ENCODE measurements at regions not wholly inside any gene's neighbourhood (a gene's known extent, or its start where the extent isn't known, plus 50 kb on each side); places are given as distances from the start of the nearest gene placed in this dataset.
"Not testable (repeated sequence)": the region's sequence is repeated elsewhere in the genome, so short reads cannot be mapped to it uniquely, and the experiment has no call there.

- TF ChIP-seq MAX (IDR thresholded peaks at IDR 0.05) (no peak), ATF3 (IDR thresholded peaks at IDR 0.05) (no peak), JUND (IDR thresholded peaks at IDR 0.05) (no peak), FOXA1 (IDR thresholded peaks at IDR 0.05) (no peak), HNF4A (conservative IDR thresholded peaks at IDR 0.05) (peak; percentile 63 to 79), RAD21 (IDR thresholded peaks at IDR 0.05) (no peak)
- Histone ChIP-seq H3K9me3 (ENCODE audit: control insufficient read depth in 4 of 4, low read length in 3 of 4) (no peaks in the 10 kb centered on the region), H3K27ac (ENCODE audit: low read depth in 1 of 2, low read length in 2 of 2) (no peak overlapping the region), H3K4me1 (ENCODE audit: control insufficient read depth in 4 of 4, insufficient read depth in 4 of 4, low read length in 3 of 4) (peaks cover 0 to 21% (median 5%) of the 10 kb centered on the region in 4 donors), H3K27me3 (ENCODE audit: control insufficient read depth in 4 of 4, insufficient read depth in 4 of 4, low read length in 3 of 4) (no peaks in the 10 kb centered on the region), H3K36me3 (ENCODE audit: control insufficient read depth in 4 of 4, insufficient read depth in 3 of 4, low read depth in 1 of 4, low read length in 3 of 4) (no peaks in the 10 kb centered on the region), H3K4me3 (ENCODE audit: low read depth in 1 of 3, low read length in 3 of 3) (no peak overlapping the region), H3K9ac (ENCODE audit: low read depth in 1 of 2, low read length in 2 of 2) (no peak overlapping the region)
- 70% methylated on average over 12 of the region's 12 CpGs for WGBS
- DNase-seq (ENCODE audit: low spot score) = no peak
Observed at GRCh38 chr20:6697228-6697972, 70.1 kb upstream of the BMP2 start.

GRCh38 chr20:6696001-6696400, 71.5 kb upstream of the BMP2 start:
- H3K9ac ChIP-seq (ENCODE audit: low read depth in 1 of 2, low read length in 2 of 2) = no peak overlapping the region
- DNase-seq (ENCODE audit: low spot score) = no peak
- no peak overlapping the region for H3K4me3 ChIP-seq (ENCODE audit: low read depth in 1 of 3, low read length in 3 of 3)
- TF ChIP-seq ATF3 (IDR thresholded peaks at IDR 0.05) (no peak), CTCF (IDR thresholded peaks at IDR 0.05; ENCODE audit: low read depth, low read length, missing input control) (no peak), HNF4A (conservative IDR thresholded peaks at IDR 0.05) (no peak), JUND (IDR thresholded peaks at IDR 0.05) (no peak), TAF1 (conservative IDR thresholded peaks at IDR 0.05) (no peak), ZBTB33 (IDR thresholded peaks at IDR 0.05) (no peak), SP1 (IDR thresholded peaks at IDR 0.05) (no peak), EGR1 (IDR thresholded peaks at IDR 0.05; ENCODE audit: low read depth in 2 of 2) (no peak), RXRA (IDR thresholded peaks at IDR 0.05) (no peak), GABPA (IDR thresholded peaks at IDR 0.05 in 1 of 2, conservative IDR thresholded peaks at IDR 0.05 in 1 of 2) (no peak), HNF4G (IDR thresholded peaks at IDR 0.05) (no peak), MAX (IDR thresholded peaks at IDR 0.05) (no peak), FOXA1 (IDR thresholded peaks at IDR 0.05) (no peak), FOXA2 (IDR thresholded peaks at IDR 0.05) (no peak), YY1 (IDR thresholded peaks at IDR 0.05) (no peak), REST (IDR thresholded peaks at IDR 0.05) (no peak), RAD21 (IDR thresholded peaks at IDR 0.05) (no peak), NR2F2 (IDR thresholded peaks at IDR 0.05) (no peak)
- H3K36me3 ChIP-seq (ENCODE audit: control insufficient read depth in 4 of 4, insufficient read depth in 3 of 4, low read depth in 1 of 4, low read length in 3 of 4) = no peaks in the 10 kb centered on the region
- 90% methylated on average over 4 of the region's 4 CpGs for WGBS
- H3K27me3 ChIP-seq (ENCODE audit: control insufficient read depth in 4 of 4, insufficient read depth in 4 of 4, low read length in 3 of 4) = no peaks in the 10 kb centered on the region
- H3K4me1 ChIP-seq (ENCODE audit: control insufficient read depth in 4 of 4, insufficient read depth in 4 of 4, low read length in 3 of 4) = peaks cover 0 to 14% (median 5%) of the 10 kb centered on the region in 4 donors
- H3K27ac ChIP-seq (ENCODE audit: low read depth in 1 of 2, low read length in 2 of 2) = no peak overlapping the region
- no peaks in the 10 kb centered on the region for H3K9me3 ChIP-seq (ENCODE audit: control insufficient read depth in 4 of 4, low read length in 3 of 4)

GRCh38 chr20:6693808-6694198, 73.7 kb upstream of the BMP2 start:
- WGBS = 95% methylated on average over 3 of the region's 3 CpGs
- not testable (repeated sequence) for H3K27ac ChIP-seq (ENCODE audit: low read depth in 1 of 2, low read length in 2 of 2); H3K27me3 ChIP-seq (ENCODE audit: control insufficient read depth in 4 of 4, insufficient read depth in 4 of 4, low read length in 3 of 4); H3K4me3 ChIP-seq (ENCODE audit: low read depth in 1 of 3, low read length in 3 of 3); H3K9me3 ChIP-seq (ENCODE audit: control insufficient read depth in 4 of 4, low read length in 3 of 4); H3K4me1 ChIP-seq (ENCODE audit: control insufficient read depth in 4 of 4, insufficient read depth in 4 of 4, low read length in 3 of 4); DNase-seq (ENCODE audit: low spot score); H3K36me3 ChIP-seq (ENCODE audit: control insufficient read depth in 4 of 4, insufficient read depth in 3 of 4, low read depth in 1 of 4, low read length in 3 of 4); H3K9ac ChIP-seq (ENCODE audit: low read depth in 1 of 2, low read length in 2 of 2)
